ENCODE measurements at regions not wholly inside any gene's neighbourhood (a gene's known extent, or its start where the extent isn't known, plus 50 kb on each side); places are given as distances from the start of the nearest gene placed in this dataset.
A peak's percentile ranks its signal among the peaks of the same experiment; 100 is the strongest.

GRCh38 chr6:79145301-79145700, 67.2 kb upstream of the PHIP start:
- BruUV-seq (replicated peaks), result no TSS peak
- H3K9me3 ChIP-seq (ENCODE audit: control insufficient read depth in 1 of 2, insufficient read depth in 1 of 2, low read depth in 1 of 2, low read length in 2 of 2), result no peaks in the 10 kb centered on the region
- POLR2A ChIA-PET, result no interaction called here
- RAD21 ChIA-PET (ENCODE audit: low non-redundant PET in 1 of 2, low total read pairs in 2 of 2, uncharacterized antibody in 2 of 2, unreplicated experiment in 2 of 2), result no interaction called here
- H3K79me2 ChIP-seq (ENCODE audit: insufficient read depth, low read length), result no peaks in the 10 kb centered on the region
- no peaks in the 10 kb centered on the region for H3K9me2 ChIP-seq (ENCODE audit: insufficient read depth)
- no peaks in the 10 kb centered on the region for H3K27me3 ChIP-seq (ENCODE audit: insufficient read depth, low read length)
- CTCF ChIA-PET, result no interaction called here
- intact Hi-C loops (cut with micrococcal nuclease), result no loop called here
- ATAC-seq (no peak), DNase-seq (ENCODE audit: low read depth, low spot score) (no peak)
- no peak overlapping the region for H2AFZ ChIP-seq (ENCODE audit: low read depth, low read length, poor library complexity, severe bottlenecking)
- H3K4me1 ChIP-seq (ENCODE audit: control insufficient read depth in 1 of 2, insufficient read depth in 2 of 2, low read length in 2 of 2), result no peaks in the 10 kb centered on the region
- no peak overlapping the region for H3K4me3 ChIP-seq (replicated peaks in 1 of 2; ENCODE audit: low read depth in 1 of 2, low read length in 2 of 2)
- no peaks in the 10 kb centered on the region for H4K20me1 ChIP-seq (ENCODE audit: insufficient read depth)
- no peaks in the 10 kb centered on the region for H3K36me3 ChIP-seq (ENCODE audit: control insufficient read depth in 1 of 2, insufficient read depth in 2 of 2, low read length in 2 of 2)
- no peak overlapping the region for H3K9ac ChIP-seq (ENCODE audit: low read length)
- no peak overlapping the region for H3K27ac ChIP-seq (ENCODE audit: low read depth, low read length)
- TF ChIP-seq TCF7L2 (IDR thresholded peaks at IDR 0.05; ENCODE audit: borderline replicate concordance, extremely low read depth, insufficient read depth, insufficient read length) (no peak), FOSL1 (IDR thresholded peaks at IDR 0.05; ENCODE audit: low read depth) (no peak)
- no peak overlapping the region for H3K4me2 ChIP-seq (ENCODE audit: low read length)

- Histone ChIP-seq H4K20me1 (ENCODE audit: insufficient read depth) (no peaks in the 10 kb centered on the region), H3K4me1 (ENCODE audit: control insufficient read depth in 1 of 2, insufficient read depth in 2 of 2, low read length in 2 of 2) (no peaks in the 10 kb centered on the region), H3K27me3 (ENCODE audit: insufficient read depth, low read length) (no peaks in the 10 kb centered on the region), H2AFZ (ENCODE audit: low read depth, low read length, poor library complexity, severe bottlenecking) (peak overlapping the region; percentile 25), H3K79me2 (ENCODE audit: insufficient read depth, low read length) (no peaks in the 10 kb centered on the region), H3K4me3 (replicated peaks in 1 of 2; ENCODE audit: low read depth in 1 of 2, low read length in 2 of 2) (no peak overlapping the region), H3K9ac (ENCODE audit: low read length) (no peak overlapping the region), H3K27ac (ENCODE audit: low read depth, low read length) (no peak overlapping the region), H3K36me3 (ENCODE audit: control insufficient read depth in 1 of 2, insufficient read depth in 2 of 2, low read length in 2 of 2) (no peaks in the 10 kb centered on the region), H3K9me3 (ENCODE audit: control insufficient read depth in 1 of 2, insufficient read depth in 1 of 2, low read depth in 1 of 2, low read length in 2 of 2) (no peaks in the 10 kb centered on the region), H3K4me2 (ENCODE audit: low read length) (no peak overlapping the region), H3K9me2 (ENCODE audit: insufficient read depth) (no peaks in the 10 kb centered on the region)
- no TSS peak for BruUV-seq (replicated peaks)
- ATAC-seq, result no peak
- ChIA-PET CTCF (no interaction called here), POLR2A (no interaction called here), RAD21 (ENCODE audit: low non-redundant PET in 1 of 2, low total read pairs in 2 of 2, uncharacterized antibody in 2 of 2, unreplicated experiment in 2 of 2) (no interaction called here)
- no peak for DNase-seq (ENCODE audit: low read depth, low spot score)
- TF ChIP-seq ELF1 (IDR thresholded peaks at IDR 0.05; ENCODE audit: borderline replicate concordance, low read depth), result no peak
- TF ChIP-seq ATF3 (IDR thresholded peaks at IDR 0.05), result no peak
- TF ChIP-seq POLR2A (IDR thresholded peaks at IDR 0.05; ENCODE audit: borderline replicate concordance, extremely low read depth, insufficient read depth, insufficient read length), result no peak
- no peak for TF ChIP-seq SRF (IDR thresholded peaks at IDR 0.05; ENCODE audit: low read depth)
- no peak for TF ChIP-seq EZH2phosphoT487 (IDR thresholded peaks at IDR 0.05; ENCODE audit: borderline replicate concordance)
- TF ChIP-seq SP1 (IDR thresholded peaks at IDR 0.05; ENCODE audit: low read depth), result no peak
- TF ChIP-seq CEBPB (IDR thresholded peaks at IDR 0.05; ENCODE audit: low read depth), result no peak
- TF ChIP-seq EZH2 (IDR thresholded peaks at IDR 0.05), result no peak
- no peak for TF ChIP-seq POLR2AphosphoS5 (IDR thresholded peaks at IDR 0.05; ENCODE audit: low read depth, low read length)
- no peak for TF ChIP-seq MAX (IDR thresholded peaks at IDR 0.05)
- TF ChIP-seq REST (IDR thresholded peaks at IDR 0.05; ENCODE audit: low read depth), result no peak
- TF ChIP-seq TCF7L2 (IDR thresholded peaks at IDR 0.05; ENCODE audit: borderline replicate concordance, extremely low read depth, insufficient read depth, insufficient read length), result no peak
- no peak for TF ChIP-seq EGR1 (IDR thresholded peaks at IDR 0.05; ENCODE audit: low read depth)
- TF ChIP-seq YY1 (IDR thresholded peaks at IDR 0.05; ENCODE audit: extremely low read depth, insufficient replicate concordance, low read depth, low read length), result no peak
- no peak for TF ChIP-seq RAD21 (IDR thresholded peaks at IDR 0.05; ENCODE audit: low read depth)
- no peak for TF ChIP-seq FOSL1 (IDR thresholded peaks at IDR 0.05; ENCODE audit: low read depth)
- no peak for TF ChIP-seq CBX3 (IDR thresholded peaks at IDR 0.05; ENCODE audit: low read depth)
- no peak for TF ChIP-seq ZFX (IDR thresholded peaks at IDR 0.05)
- intact Hi-C loops (cut with micrococcal nuclease), result no loop called here
Observed at GRCh38 chr6:79143320-79143898, 65.4 kb upstream of the PHIP start.
